SW480 (cell line): ENCODE measurements at regions not wholly inside any gene's neighbourhood (a gene's known extent, or its start where the extent isn't known, plus 50 kb on each side); places are given as distances from the start of the nearest gene placed in this dataset.

Experiments
- DNase-seq: peaks from one replicate; pipeline ENCODE4 v3.0.0-alpha.2; 2016; ENCODE audit warnings: low spot score

GRCh38 chr15:77540312-77541060, 92.2 kb downstream of the LINGO1 start:
- DNase-seq, result no peak

GRCh38 chr15:77538793-77539497, 93.8 kb downstream of the LINGO1 start:
- DNase-seq, result no peak

- DNase-seq, result no peak
Measured at GRCh38 chr15:77538027-77538451, 94.7 kb downstream of the LINGO1 start.

GRCh38 chr15:77537006-77537405, 95.7 kb downstream of the LINGO1 start:
- no peak for DNase-seq

GRCh38 chr15:77535845-77536244, 96.9 kb downstream of the LINGO1 start:
- no peak for DNase-seq
